Breast epithelium (tissue), 3 donors: ENCODE measurements at regions not wholly inside any gene's neighbourhood (a gene's known extent, or its start where the extent isn't known, plus 50 kb on each side); places are given as distances from the start of the nearest gene placed in this dataset.

Experiments used
- POLR2A ChIP-seq: fragments of 450-650 bp; IDR thresholded peaks from one replicate; pipeline ENCODE4 v1.6.1; 2016; ENCODE audit warnings: antibody characterized with exemption, mild to moderate bottlenecking, moderate library complexity
- POLR2AphosphoS5 ChIP-seq, 3 donors: sonication (generic); formaldehyde crosslinking; IDR thresholded peaks; one replicate each; pipeline ENCODE4 v1.6.1; 2017; ENCODE audit warnings: antibody characterized with exemption in 3 of 3
- TF ChIP-seq, protein P1 (sequence below), 3 donors: fragments of 450-650 bp; IDR thresholded peaks; one replicate each; pipeline ENCODE4 v1.5.1; 2016 to 2017; ENCODE audit warnings: antibody characterized with exemption in 3 of 3, mild to moderate bottlenecking in 3 of 3, moderate library complexity in 3 of 3

DNA sequence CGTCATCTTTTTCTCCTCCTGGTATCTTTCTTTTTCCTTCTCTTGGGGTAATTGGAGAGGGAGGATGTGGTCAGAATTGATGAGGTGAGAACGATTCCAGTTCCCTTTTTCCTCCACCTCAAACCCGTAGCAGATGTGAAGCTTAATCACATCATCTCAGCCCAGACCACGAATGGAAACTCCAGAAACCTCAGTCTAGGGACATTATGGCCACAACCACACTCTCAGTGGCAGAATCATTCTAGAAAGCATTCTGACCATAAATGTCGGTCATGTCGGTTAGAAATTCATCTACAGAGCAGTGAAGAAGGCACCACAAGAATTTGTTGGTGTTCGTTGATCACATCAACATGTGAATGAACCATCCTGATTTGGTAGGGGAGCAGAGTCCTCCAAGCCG, 78.7 kb downstream of the GATA3 start:
- TF ChIP-seq, protein P1, sequence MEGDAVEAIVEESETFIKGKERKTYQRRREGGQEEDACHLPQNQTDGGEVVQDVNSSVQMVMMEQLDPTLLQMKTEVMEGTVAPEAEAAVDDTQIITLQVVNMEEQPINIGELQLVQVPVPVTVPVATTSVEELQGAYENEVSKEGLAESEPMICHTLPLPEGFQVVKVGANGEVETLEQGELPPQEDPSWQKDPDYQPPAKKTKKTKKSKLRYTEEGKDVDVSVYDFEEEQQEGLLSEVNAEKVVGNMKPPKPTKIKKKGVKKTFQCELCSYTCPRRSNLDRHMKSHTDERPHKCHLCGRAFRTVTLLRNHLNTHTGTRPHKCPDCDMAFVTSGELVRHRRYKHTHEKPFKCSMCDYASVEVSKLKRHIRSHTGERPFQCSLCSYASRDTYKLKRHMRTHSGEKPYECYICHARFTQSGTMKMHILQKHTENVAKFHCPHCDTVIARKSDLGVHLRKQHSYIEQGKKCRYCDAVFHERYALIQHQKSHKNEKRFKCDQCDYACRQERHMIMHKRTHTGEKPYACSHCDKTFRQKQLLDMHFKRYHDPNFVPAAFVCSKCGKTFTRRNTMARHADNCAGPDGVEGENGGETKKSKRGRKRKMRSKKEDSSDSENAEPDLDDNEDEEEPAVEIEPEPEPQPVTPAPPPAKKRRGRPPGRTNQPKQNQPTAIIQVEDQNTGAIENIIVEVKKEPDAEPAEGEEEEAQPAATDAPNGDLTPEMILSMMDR (IDR thresholded peaks at IDR 0.05) = no peak
- TF ChIP-seq POLR2AphosphoS5 (IDR thresholded peaks at IDR 0.05) (no peak), POLR2A (no peak)
